IPS-15b (cell line): ENCODE measurements at regions not wholly inside any gene's neighbourhood (a gene's known extent, or its start where the extent isn't known, plus 50 kb on each side); places are given as distances from the start of the nearest gene placed in this dataset.

Source experiments
- H3K27me3 ChIP-seq: one replicate; pipeline ENCODE4 v1.6.1; 2013; ENCODE audit warnings: low read length; ENCODE audit not compliant: control insufficient read depth, insufficient read depth
- H3K36me3 ChIP-seq: one replicate; pipeline ENCODE4 v1.6.1; 2013; ENCODE audit warnings: low read length; ENCODE audit not compliant: control insufficient read depth, insufficient read depth
- H3K4me1 ChIP-seq: one replicate; pipeline ENCODE4 v1.6.1; 2013; ENCODE audit warnings: mild to moderate bottlenecking, low read length; ENCODE audit not compliant: control insufficient read depth, insufficient read depth
- H3K4me3 ChIP-seq: one replicate; pipeline ENCODE4 v1.5.1; 2013; ENCODE audit warnings: low read depth, low read length
- H3K9ac ChIP-seq: one replicate; pipeline ENCODE4 v1.6.1; 2013; ENCODE audit warnings: low read depth, mild to moderate bottlenecking, low read length
- H3K9me3 ChIP-seq: one replicate; pipeline ENCODE4 v1.6.1; 2013; ENCODE audit warnings: mild to moderate bottlenecking, low read length; ENCODE audit not compliant: control insufficient read depth, insufficient read depth

DNA sequence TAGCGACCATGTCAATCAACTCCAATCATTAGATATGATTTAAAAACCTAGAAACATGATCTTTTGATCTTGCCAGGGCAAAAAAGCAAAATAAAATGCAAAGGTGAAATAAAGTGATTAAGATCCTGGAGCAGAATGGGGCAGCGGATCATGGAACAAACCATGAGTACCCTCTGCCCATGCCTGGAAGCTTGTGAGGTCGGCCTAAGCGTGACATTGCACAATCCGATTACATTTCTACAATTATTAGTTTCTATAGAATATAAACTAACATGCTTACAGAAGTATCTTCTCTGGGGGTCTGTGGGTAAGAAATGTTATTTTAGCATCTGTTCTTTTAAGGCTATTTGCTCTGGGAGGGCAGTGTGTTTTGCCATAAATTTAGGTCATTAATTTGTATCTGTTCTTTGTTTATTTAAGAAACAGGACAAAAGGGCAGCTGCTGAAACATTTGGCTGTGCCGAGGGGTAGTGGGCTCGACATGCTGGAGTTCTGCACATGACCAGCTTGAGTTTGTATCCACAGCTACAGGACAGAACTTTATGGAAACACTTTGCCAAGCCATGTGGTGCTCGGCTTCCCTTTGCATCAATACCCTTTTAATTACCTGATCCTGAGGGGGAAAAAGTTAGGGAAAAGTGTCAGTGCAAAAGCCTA is 55.9 kb downstream of the ZBTB18 start:
- no peaks in the 10 kb centered on the region for H3K9me3 ChIP-seq
- no peaks in the 10 kb centered on the region for H3K4me1 ChIP-seq
- no peak overlapping the region for H3K9ac ChIP-seq
- no peak overlapping the region for H3K4me3 ChIP-seq
- no peaks in the 10 kb centered on the region for H3K36me3 ChIP-seq
- no peaks in the 10 kb centered on the region for H3K27me3 ChIP-seq

DNA sequence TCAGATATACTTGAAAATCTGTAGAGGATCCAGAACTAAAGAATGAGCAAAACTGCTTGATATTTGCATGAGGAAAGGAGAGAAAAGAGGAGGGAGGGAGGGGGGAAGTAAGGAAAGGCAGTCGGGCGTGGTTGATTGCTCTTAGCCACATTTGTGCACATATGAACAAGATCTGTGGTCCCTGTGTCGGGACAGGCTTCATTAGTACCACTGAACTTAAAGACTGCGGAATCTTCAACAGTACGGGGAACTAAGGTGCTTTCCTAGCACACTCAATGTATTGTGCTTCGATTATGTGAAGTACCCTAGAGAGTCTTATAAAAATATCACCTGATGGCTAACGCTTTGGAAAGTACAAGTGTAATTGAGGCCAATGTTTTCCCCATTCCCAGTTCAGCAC is 59.9 kb downstream of the ZBTB18 start:
- Histone ChIP-seq H3K36me3 (no peaks in the 10 kb centered on the region), H3K4me3 (no peak overlapping the region), H3K9ac (no peak overlapping the region), H3K9me3 (no peaks in the 10 kb centered on the region), H3K4me1 (no peaks in the 10 kb centered on the region), H3K27me3 (no peaks in the 10 kb centered on the region)

DNA sequence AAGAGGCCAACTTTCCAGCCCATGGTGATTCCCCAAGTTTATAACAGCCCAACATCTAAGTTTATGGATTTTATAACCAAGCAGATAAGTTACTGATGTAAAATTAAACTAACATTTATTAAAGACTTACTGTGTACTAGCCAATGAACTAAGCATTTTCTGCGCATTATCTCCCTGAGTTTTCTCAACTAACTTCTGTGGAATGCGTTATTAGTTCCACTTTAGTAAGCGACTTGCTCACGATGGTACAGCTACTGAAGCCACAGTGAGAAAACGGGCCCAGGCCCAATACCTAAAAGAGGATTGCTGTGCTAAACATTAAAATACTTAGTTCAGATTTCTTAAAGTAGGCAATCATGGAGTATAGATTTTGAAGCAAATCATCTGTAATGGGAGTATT is 61.0 kb downstream of the ZBTB18 start:
- H3K4me1 ChIP-seq = no peaks in the 10 kb centered on the region
- no peaks in the 10 kb centered on the region for H3K9me3 ChIP-seq
- H3K36me3 ChIP-seq = no peaks in the 10 kb centered on the region
- H3K27me3 ChIP-seq = no peaks in the 10 kb centered on the region
- H3K9ac ChIP-seq = no peak overlapping the region
- H3K4me3 ChIP-seq = no peak overlapping the region

DNA sequence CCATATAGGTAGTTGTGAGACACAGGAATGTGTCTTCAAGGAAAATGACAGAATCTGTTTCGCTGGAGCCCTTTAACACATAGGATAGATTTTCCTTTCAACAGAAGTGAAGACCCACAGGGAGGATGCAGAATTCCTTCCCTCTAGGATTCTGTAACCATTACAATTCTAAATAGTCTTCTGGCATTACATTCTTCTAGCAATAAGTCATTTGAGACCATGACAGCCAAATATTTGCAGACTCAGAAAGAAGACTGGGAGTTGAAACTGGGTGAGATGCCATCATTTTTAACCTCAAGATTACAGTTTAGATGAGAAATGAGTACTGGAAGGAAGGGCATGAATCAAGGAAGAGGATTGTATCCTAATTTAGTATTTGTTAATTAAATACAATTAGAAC is 61.6 kb downstream of the ZBTB18 start:
- H3K9ac ChIP-seq = no peak overlapping the region
- H3K4me3 ChIP-seq = no peak overlapping the region
- H3K9me3 ChIP-seq = no peaks in the 10 kb centered on the region
- H3K36me3 ChIP-seq = no peaks in the 10 kb centered on the region
- H3K27me3 ChIP-seq = no peaks in the 10 kb centered on the region
- no peaks in the 10 kb centered on the region for H3K4me1 ChIP-seq

DNA sequence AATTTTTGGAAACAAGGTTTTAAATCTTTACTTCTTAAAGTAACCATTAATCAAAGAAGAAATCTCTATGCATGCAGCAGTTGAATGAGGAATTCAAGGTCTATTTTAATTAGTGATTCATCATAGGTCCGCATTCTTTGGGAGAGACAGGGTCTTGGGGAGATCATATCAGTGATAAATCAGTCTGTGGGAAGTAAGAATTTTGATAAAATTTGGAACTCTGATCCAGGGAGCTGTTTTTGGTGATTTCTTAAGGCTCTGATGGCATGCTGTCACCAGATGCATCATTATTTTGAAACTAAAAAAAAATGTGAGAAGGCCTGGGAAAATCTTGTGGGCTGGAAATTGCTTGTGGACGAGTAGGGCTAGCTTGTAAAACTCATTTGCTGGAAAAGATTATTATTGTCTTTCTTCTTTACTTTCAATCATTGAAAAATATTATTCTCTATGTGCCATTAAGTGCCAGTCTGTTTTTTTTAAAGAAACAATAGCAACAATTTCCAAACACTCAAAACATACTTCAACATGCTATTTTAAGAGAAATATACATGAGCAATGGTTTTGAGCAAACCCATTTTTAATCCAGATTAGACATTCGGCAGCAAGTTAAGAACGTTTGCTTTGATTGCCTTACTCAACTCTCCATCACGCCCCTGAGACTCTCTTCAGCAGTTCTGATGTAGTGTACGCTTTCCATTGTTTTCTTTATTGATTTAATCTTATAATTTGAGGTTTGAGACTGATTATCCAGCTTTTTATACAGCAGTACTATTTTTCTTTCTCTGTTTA is 62.6 kb downstream of the ZBTB18 start:
- no peaks in the 10 kb centered on the region for H3K36me3 ChIP-seq
- no peaks in the 10 kb centered on the region for H3K27me3 ChIP-seq

DNA sequence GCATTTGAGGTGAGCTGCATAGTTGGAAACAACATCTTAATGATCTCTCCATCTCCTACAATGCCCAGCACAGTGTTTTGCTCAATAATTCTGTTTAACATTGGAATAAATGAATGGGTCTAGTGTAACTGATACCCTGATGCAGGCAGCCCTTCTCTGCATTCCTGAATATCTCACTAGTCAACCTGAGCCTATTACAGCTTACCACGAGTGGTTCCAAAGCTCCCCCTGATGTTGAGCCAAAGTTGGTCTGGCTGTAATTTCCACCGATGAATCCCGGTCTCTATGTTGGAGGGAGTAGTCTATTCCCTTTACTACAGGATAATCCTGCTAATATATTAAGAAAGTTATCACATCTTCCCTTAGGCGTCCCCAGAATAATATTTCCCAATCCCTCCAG is 63.8 kb downstream of the ZBTB18 start:
- H3K4me1 ChIP-seq = no peaks in the 10 kb centered on the region
- no peaks in the 10 kb centered on the region for H3K27me3 ChIP-seq
- H3K4me3 ChIP-seq = no peak overlapping the region
- no peak overlapping the region for H3K9ac ChIP-seq
- no peaks in the 10 kb centered on the region for H3K9me3 ChIP-seq
- H3K36me3 ChIP-seq = no peaks in the 10 kb centered on the region

More for the DNA sequence above, 62.6 kb downstream of the ZBTB18 start:
- Histone ChIP-seq H3K9me3 (no peaks in the 10 kb centered on the region), H3K9ac (no peak overlapping the region), H3K4me3 (no peak overlapping the region), H3K4me1 (no peaks in the 10 kb centered on the region)

DNA sequence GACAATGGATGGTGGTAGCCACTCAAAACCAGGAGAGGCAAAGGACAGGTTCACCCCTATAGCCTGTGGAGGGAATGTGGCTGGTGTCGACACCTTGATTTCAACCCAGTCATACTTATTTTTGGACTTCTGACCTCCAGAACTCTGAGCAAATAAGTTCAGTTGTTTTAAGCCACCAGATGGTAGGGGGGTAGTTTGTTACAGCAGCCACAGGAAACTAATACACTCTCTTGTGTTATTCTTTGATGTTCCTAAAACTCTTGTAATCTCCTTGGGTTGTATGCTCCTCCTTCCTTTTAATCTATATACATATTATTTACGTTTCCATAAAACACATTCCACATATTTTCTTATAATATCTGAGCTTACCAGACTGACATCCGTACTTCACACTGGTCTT is 65.9 kb downstream of the ZBTB18 start:
- H3K9ac ChIP-seq = no peak overlapping the region
- no peaks in the 10 kb centered on the region for H3K4me1 ChIP-seq
- H3K27me3 ChIP-seq = no peaks in the 10 kb centered on the region
- H3K9me3 ChIP-seq = no peaks in the 10 kb centered on the region
- no peaks in the 10 kb centered on the region for H3K36me3 ChIP-seq
- no peak overlapping the region for H3K4me3 ChIP-seq

DNA sequence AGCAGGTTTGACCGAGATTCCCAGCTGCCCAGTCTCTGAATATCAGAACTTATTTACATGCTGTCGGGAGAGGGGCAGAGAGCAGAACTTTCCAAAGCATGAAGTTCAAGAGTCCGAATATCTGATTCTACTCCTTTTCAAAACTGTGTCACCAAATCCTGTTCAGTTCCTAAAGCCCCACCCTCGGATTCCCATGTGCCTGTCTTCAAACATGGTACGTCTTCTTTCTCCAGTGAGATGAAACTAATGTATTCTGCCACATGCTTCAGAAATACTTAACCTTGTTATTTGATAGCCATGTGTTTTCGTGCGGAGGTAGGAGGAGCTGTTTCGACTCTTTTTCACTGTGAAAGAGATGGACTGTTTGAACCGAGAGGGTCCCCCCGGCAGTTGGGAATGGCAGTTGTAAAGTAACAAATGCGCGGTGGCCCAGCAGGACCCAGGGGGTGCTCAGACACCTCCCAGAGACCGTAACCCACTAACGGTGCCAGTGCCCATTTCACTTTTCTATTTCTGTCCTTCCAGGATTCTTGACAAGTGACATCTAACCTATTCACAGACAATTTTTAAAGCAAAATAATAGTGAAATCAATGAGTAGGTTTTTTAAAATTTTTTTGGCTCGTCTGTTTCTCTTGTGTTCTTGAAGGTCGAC is 67.2 kb downstream of the ZBTB18 start:
- Histone ChIP-seq H3K36me3 (no peaks in the 10 kb centered on the region), H3K9ac (no peak overlapping the region), H3K27me3 (no peaks in the 10 kb centered on the region), H3K4me3 (no peak overlapping the region), H3K9me3 (no peaks in the 10 kb centered on the region), H3K4me1 (peaks cover under 1% of the 10 kb centered on the region)

DNA sequence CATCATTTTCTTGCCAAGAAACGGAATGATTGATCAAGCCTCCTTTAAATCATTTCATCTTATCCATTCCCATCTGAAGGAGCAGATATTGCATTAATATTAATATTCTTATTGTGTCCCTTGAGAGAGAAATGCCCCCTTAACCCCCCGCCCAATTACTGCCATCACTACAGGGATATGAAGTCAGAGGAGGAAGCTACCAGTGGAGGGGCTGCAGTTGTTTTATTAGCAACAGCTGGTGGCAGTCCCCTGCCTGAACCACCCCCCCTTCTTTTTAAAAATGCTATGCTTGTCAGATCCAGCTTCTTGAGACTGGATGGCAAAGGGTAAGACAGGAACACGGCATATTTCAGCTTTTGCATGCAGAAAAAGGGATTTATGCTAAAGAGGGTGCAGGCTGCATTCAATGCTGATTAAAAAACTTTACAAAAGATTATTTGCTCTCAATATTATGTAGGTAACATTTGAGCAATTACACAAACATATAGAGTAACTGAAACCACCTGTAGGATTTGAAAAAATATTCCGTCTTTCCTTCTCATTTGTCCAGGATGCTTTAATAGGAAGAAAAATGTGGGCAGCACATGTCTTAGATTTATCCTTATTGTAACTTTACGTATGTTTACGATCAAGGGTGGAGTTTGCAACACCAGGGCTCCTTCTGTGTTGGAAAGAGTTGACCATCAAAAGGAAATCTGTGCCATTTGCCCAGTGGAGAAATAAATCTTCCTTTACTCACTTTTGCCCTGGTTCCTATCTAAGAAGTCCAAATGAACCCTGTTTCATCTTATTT is 77.7 kb downstream of the ZBTB18 start:
- H3K27me3 ChIP-seq = no peaks in the 10 kb centered on the region
- H3K4me3 ChIP-seq = no peak overlapping the region
- no peak overlapping the region for H3K9ac ChIP-seq
- no peaks in the 10 kb centered on the region for H3K4me1 ChIP-seq
- H3K9me3 ChIP-seq = no peaks in the 10 kb centered on the region
- no peaks in the 10 kb centered on the region for H3K36me3 ChIP-seq

DNA sequence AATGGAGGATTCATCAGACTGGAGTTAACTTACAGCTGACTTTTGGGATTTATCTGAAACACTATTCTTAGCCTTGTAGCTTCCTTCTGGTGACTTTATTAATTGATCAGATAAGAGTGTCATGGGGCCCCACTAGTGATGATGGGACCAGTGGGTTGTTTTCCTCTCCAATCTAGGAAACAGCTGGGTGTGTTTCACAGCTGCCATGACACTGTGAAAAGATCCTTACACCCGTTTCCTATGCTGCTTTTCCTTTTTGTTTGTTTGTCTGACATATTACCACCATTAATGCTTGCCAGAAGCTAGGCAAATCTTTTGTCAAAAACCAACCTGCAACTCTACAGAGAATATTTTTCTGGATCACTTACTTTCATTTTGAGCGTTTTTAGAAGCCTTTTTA is 86.2 kb downstream of the ZBTB18 start:
- Histone ChIP-seq H3K27me3 (no peaks in the 10 kb centered on the region), H3K9me3 (no peaks in the 10 kb centered on the region), H3K9ac (no peak overlapping the region), H3K4me1 (no peaks in the 10 kb centered on the region), H3K36me3 (no peaks in the 10 kb centered on the region), H3K4me3 (no peak overlapping the region)

DNA sequence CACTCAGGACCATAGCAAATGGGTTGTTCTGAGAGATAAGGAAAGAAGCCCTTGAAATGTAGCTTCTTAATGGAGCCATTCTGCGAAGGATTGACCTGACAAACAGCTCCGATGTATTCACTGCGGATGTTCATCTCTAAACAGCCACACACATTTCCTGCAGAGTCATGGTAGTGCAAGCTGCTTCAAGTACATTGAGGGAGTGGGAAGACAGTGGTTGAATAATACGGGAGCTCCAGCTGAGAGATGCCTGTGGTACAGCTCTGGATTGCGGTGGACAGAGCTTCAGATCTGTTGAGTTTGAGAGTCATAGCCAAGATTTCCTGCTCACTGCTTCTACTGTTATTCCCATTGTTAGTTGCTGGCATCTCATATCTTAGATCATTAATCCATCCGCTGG is 86.6 kb downstream of the ZBTB18 start:
- H3K4me3 ChIP-seq = no peak overlapping the region
- no peaks in the 10 kb centered on the region for H3K9me3 ChIP-seq
- no peak overlapping the region for H3K9ac ChIP-seq
- H3K36me3 ChIP-seq = no peaks in the 10 kb centered on the region
- no peaks in the 10 kb centered on the region for H3K27me3 ChIP-seq
- H3K4me1 ChIP-seq = no peaks in the 10 kb centered on the region
